SH-SY5Y (cell line): ENCODE measurements at regions not wholly inside any gene's neighbourhood (a gene's known extent, or its start where the extent isn't known, plus 50 kb on each side); places are given as distances from the start of the nearest gene placed in this dataset.

Source experiments
- GATA2 ChIP-seq: IDR thresholded peaks from 2 replicates; pipeline ENCODE4 v1.6.1; 2011; ENCODE audit warnings: mild to moderate bottlenecking, low read depth, low read length
- GATA3 ChIP-seq: IDR thresholded peaks from 2 replicates; pipeline ENCODE4 v1.6.1; 2011; ENCODE audit warnings: low read depth, mild to moderate bottlenecking, low read length, moderate library complexity

GRCh38 chr6:125659887-125660286 is 89.5 kb upstream of the HEY2 start:
- TF ChIP-seq GATA3 (no peak), GATA2 (no peak)

- TF ChIP-seq GATA2 (no peak), GATA3 (no peak)
Observed at GRCh38 chr6:125662296-125662695, 87.1 kb upstream of the HEY2 start.

GRCh38 chr6:125665295-125665814 is 84.1 kb upstream of the HEY2 start:
- no peak for TF ChIP-seq GATA3
- no peak for TF ChIP-seq GATA2

- TF ChIP-seq GATA2 (no peak), GATA3 (no peak)
Observed at GRCh38 chr6:125667326-125667725, 82.1 kb upstream of the HEY2 start.

GRCh38 chr6:125668071-125668470 is 81.4 kb upstream of the HEY2 start:
- no peak for TF ChIP-seq GATA3
- TF ChIP-seq GATA2: no peak

GRCh38 chr6:125670568-125670967 is 78.9 kb upstream of the HEY2 start:
- TF ChIP-seq GATA2 (no peak), GATA3 (no peak)

GRCh38 chr6:125671323-125671722 is 78.1 kb upstream of the HEY2 start:
- TF ChIP-seq GATA2 (no peak), GATA3 (no peak)

GRCh38 chr6:125674230-125674629 is 75.2 kb upstream of the HEY2 start:
- TF ChIP-seq GATA2: no peak
- no peak for TF ChIP-seq GATA3

- no peak for TF ChIP-seq GATA2
- TF ChIP-seq GATA3: no peak
Observed at GRCh38 chr6:125678601-125679000, 70.8 kb upstream of the HEY2 start.

GRCh38 chr6:125679128-125679527 is 70.3 kb upstream of the HEY2 start:
- TF ChIP-seq GATA2 (no peak), GATA3 (no peak)

GRCh38 chr6:125679651-125680050 is 69.8 kb upstream of the HEY2 start:
- TF ChIP-seq GATA2 (no peak), GATA3 (no peak)

- no peak for TF ChIP-seq GATA2
- TF ChIP-seq GATA3: no peak
Observed at GRCh38 chr6:125682939-125683338, 66.5 kb upstream of the HEY2 start.

GRCh38 chr6:125688138-125688537 is 61.3 kb upstream of the HEY2 start:
- TF ChIP-seq GATA3 (no peak), GATA2 (no peak)

- TF ChIP-seq GATA2: no peak
- no peak for TF ChIP-seq GATA3
Observed at GRCh38 chr6:125693480-125693879, 56.0 kb upstream of the HEY2 start.

- no peak for TF ChIP-seq GATA3
- no peak for TF ChIP-seq GATA2
Observed at GRCh38 chr6:125699591-125699990, 49.8 kb upstream of the HEY2 start.
